G401.6 (cell line): ENCODE measurements at regions not wholly inside any gene's neighbourhood (a gene's known extent, or its start where the extent isn't known, plus 50 kb on each side); places are given as distances from the start of the nearest gene placed in this dataset.
"Not testable (repeated sequence)": the region's sequence is repeated elsewhere in the genome, so short reads cannot be mapped to it uniquely, and the experiment has no call there.

ENCODE experiments used
- FAIRE-seq: peaks from 2 replicates; lab custom pipeline; 2012; peaks lifted over from hg19 to GRCh38; lab: Jason Lieb, UNC

DNA sequence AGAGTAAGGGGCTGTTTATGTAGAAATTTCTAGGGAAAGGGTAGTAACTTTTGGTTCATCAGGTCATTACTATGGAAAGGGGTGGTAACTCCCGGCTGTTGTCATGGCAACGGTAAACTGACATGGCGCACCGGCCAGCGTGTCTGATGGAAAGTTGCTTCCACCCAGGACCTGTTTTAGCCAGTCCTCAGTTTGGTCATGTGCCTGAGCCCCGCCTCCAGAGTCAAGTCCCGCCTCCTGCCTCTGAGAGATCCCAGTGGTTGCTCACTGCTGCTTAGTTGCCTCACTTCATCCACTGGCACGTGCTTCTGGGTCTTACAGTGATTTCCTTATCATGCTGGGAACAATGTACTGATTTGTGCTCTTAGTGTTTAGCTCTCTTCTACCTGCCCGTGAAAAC lies 455.2 kb upstream of the ZNF507 start:
- no peak for FAIRE-seq

DNA sequence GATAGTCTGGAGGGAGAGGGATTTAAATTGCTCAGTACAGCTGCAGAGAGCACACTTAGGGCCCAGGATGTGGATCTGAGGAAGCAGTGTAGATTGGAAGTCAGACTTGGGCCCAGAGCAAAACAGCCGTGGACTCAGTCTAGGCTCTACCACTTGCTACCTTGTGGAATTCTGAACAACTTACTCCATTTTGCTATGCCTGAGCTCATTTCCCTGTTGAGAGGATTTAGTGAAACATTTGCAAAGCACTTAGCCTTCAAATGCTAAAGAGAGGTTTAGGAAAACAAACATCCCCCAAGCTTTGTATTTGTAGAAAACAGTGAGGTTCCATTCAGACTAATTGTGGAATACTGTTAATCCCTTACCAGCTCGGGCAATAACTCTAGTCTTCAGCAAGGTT lies 453.4 kb upstream of the ZNF507 start:
- no peak for FAIRE-seq

DNA sequence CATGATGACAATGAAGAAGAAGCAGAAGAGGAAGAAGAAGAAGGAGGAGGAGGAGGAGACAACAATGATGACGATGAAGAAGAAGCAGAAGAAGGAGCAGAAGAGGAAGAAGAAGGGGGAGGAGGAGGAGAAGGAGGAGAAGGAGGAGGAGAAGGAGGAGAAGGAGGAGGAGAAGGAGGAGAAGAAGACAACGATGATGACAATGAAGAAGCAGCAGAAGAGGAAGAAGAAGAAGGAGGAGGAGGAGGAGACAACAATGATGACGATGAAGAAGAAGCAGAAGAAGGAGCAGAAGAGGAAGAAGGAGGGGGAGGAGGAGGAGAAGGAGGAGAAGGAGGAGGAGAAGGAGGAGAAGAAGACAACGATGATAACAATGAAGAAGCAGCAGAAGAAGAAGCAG lies 451.9 kb upstream of the ZNF507 start:
- not testable (repeated sequence) for FAIRE-seq

- FAIRE-seq: no peak
These were observed 451.0 kb upstream of the ZNF507 start for GRCh38 chr19:31894451-31894850.

DNA sequence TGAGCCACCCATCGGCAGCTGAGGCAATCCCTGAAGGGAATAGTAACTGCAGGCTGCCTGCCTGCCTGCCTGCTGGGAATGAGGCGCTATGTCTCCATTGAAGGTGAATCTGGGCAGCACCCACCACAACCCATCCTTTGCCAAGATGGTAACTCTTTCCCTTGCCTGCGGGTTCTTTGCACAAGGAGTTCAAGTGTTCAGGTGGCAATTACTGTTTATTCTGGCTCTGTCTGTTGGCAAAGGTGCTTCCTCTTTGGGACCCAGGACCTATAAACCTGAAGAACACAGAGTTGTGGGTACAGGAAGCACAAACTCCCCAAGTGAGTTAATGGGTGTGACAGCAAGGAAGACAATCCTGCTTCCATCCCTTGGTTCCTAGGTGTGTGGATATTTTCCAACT lies 448.1 kb upstream of the ZNF507 start:
- no peak for FAIRE-seq

GRCh38 chr19:31900991-31901390 lies 444.4 kb upstream of the ZNF507 start:
- no peak for FAIRE-seq

- FAIRE-seq: no peak
These were observed 442.6 kb upstream of the ZNF507 start for GRCh38 chr19:31902821-31903220.

GRCh38 chr19:31903979-31904378 lies 441.4 kb upstream of the ZNF507 start:
- no peak for FAIRE-seq

DNA sequence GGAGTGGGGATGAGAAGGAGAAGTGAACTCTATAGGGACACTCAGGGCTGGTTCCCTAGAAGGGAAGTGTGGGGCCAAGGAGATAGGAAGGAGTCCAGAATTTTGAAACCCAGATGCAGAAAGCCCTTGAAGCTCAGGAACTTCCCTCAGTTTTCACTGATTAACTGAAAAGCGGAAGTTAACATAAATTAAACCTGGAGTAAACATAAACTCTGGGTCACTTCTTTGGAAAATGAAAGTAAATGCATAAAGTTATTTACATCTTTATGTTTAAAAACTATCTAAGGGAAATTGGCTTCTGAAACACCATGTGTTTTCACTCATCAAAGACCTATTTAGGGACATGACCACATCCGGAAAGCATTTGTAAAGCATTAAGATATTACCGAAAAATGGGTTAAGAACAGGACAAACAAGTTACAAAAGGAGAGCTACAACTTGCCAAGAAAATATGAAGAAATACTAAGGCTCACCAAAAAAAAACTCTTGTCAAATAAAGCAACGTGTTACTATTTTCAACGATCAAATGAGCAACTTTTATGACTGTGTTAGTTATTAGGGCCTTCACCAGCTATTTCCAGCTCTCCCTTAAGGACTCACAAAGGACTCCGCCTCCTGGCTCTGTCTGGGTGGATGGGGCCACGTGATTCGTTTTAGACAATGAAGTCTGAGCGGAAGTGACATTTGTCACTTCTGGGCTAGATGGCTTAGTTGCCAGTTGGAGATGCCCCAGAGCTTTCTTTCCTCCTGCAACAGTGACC lies 439.1 kb upstream of the ZNF507 start:
- FAIRE-seq: no peak

DNA sequence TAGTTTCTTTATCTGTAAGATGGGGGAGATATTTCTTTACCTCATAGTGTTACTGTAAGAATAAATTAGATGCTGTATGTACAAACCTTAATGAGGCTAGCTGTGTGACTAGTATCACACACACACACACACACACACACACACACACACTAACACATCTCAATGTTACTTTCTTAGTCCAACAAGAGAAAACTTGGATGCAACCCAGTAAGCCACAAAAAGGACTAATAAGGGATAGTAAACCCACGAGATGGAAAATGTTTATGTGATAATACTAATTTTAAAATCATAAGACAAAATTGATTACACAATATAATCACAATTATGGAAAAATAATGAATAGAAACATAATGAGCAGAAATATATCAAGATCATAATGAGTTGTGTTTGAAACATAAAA lies 437.7 kb upstream of the ZNF507 start:
- no peak for FAIRE-seq

DNA sequence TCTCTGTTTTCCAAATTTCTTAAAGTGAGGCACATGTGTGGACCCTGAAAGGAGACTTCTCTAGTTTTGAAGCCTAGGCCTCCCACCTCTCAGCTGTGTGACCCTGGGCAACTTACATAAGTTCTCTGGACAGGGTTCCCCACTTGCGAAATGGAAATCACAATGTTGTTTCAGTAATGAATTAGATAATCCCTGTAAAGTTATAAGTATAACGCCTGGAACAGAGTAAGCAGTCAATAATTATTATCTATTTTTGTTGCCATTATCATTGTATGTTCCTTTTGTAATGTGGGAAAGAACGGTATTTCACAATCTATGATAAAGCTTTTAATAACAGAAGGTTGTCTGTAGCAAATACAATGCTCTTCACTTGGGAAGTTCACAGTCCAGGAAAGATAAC lies 437.3 kb upstream of the ZNF507 start:
- no peak for FAIRE-seq

- FAIRE-seq: no peak
These were observed 436.7 kb upstream of the ZNF507 start for GRCh38 chr19:31908496-31909225.

DNA sequence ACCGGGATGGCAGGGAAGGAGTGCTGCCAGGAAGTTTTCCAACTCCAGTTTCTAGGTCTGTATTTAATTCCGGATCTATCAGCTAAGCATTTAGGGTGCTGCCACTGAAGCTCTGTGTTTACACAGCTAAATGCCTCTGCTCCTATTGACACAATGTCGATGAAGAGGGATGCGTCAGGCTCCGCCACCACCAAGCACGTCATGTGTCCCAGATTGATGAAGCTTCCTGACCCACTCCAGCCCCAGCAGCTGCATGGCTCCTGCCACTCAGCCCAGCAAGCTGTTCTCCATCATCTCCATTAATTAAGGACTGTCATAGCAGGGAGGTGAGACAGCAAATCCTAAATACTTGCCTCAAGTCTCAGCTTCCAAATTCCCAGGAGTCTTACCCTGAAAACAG lies 435.2 kb upstream of the ZNF507 start:
- no peak for FAIRE-seq

- no peak for FAIRE-seq
These were observed 433.8 kb upstream of the ZNF507 start for GRCh38 chr19:31911577-31911976.

GRCh38 chr19:31913103-31913661 lies 432.2 kb upstream of the ZNF507 start:
- no peak for FAIRE-seq

DNA sequence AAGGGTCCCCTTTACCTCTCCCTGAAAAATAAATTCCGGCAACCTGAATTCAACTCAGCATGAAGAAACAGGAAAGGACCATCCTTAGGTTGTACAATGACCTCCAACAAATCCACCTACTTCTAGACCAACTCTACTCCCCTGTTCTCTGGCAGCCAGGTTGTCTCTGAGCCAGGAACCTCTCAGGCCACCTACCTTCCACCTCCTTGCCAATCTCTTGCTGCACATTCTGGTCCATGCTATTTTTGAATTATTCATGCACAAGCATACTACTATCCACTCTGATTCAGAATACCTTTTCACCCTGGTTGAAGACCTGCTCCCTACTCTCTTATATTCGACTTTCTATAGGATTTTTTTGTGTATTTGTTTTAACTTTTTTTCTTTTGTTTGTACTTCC lies 415.0 kb upstream of the ZNF507 start:
- no peak for FAIRE-seq

DNA sequence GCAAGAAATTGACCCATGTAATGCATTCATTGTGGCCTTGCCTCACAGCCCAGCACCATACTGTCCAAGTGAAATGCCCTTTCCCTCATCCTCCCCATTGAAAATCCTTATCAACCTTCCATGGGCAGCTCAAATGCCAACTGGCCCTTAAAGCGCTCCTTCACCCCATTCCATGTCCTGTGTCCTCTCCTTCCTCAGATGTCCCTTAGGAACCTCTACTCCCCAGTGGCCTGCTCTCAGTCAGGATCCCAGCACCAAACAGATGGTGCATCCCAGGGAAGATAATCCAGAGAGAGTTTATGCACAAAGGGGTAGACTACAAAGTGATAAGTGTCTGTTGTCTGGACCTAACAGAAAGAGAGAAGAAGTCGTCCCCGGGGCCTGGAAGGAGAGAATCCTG lies 407.4 kb upstream of the ZNF507 start:
- FAIRE-seq: no peak

GRCh38 chr19:31938675-31939074 lies 406.7 kb upstream of the ZNF507 start:
- no peak for FAIRE-seq

GRCh38 chr19:31940396-31940795 lies 405.0 kb upstream of the ZNF507 start:
- FAIRE-seq: no peak

- FAIRE-seq: no peak
These were observed 402.2 kb upstream of the ZNF507 start for GRCh38 chr19:31943191-31943661.

- no peak for FAIRE-seq
These were observed 401.6 kb upstream of the ZNF507 start for GRCh38 chr19:31943778-31944177.

- no peak for FAIRE-seq
These were observed 401.1 kb upstream of the ZNF507 start for GRCh38 chr19:31944326-31944725.

- FAIRE-seq: no peak
These were observed 398.9 kb upstream of the ZNF507 start for GRCh38 chr19:31946491-31946890.
